GM18907 (cell line): ENCODE measurements at regions not wholly inside any gene's neighbourhood (a gene's known extent, or its start where the extent isn't known, plus 50 kb on each side); places are given as distances from the start of the nearest gene placed in this dataset.
A peak's percentile ranks its signal among the peaks of the same experiment; 100 is the strongest.

Source experiments
- ATAC-seq: cut with Tn5 transposase; IDR thresholded peaks from one replicate; pipeline ENCODE4 v1.9.1; 2021; ENCODE audit warnings: mild to moderate bottlenecking, moderate library complexity; ENCODE audit not compliant: unreplicated experiment

GRCh38 chr5:124920909-124921666 lies 174.6 kb upstream of the ZNF608 start:
- ATAC-seq = peak; percentile 94

- ATAC-seq = peak; percentile 28
Observed at GRCh38 chr5:124921694-124922093, 175.3 kb upstream of the ZNF608 start.

- no peak for ATAC-seq
Observed at GRCh38 chr5:124922255-124922975, 176.0 kb upstream of the ZNF608 start.

GRCh38 chr5:124923131-124923530 lies 176.7 kb upstream of the ZNF608 start:
- ATAC-seq = no peak

- no peak for ATAC-seq
Observed at GRCh38 chr5:124924729-124925128, 178.3 kb upstream of the ZNF608 start.

GRCh38 chr5:124927735-124928134 lies 181.3 kb upstream of the ZNF608 start:
- no peak for ATAC-seq

- ATAC-seq = no peak
Observed at GRCh38 chr5:124929000-124929399, 182.6 kb upstream of the ZNF608 start.

- no peak for ATAC-seq
Observed at GRCh38 chr5:124932791-124933600, 186.6 kb upstream of the ZNF608 start.

GRCh38 chr5:124935065-124935464 lies 188.6 kb upstream of the ZNF608 start:
- peak; percentile 82 for ATAC-seq

- ATAC-seq = peak; percentile 43
Observed at GRCh38 chr5:124936626-124936933, 190.1 kb upstream of the ZNF608 start.

- no peak for ATAC-seq
Observed at GRCh38 chr5:124941051-124942049, 194.9 kb upstream of the ZNF608 start.

GRCh38 chr5:124948062-124948753 lies 201.8 kb upstream of the ZNF608 start:
- no peak for ATAC-seq

- no peak for ATAC-seq
Observed at GRCh38 chr5:124948754-124949275, 202.4 kb upstream of the ZNF608 start.

- ATAC-seq = no peak
Observed at GRCh38 chr5:124949862-124950261, 203.4 kb upstream of the ZNF608 start.

- no peak for ATAC-seq
Observed at GRCh38 chr5:124951105-124951504, 204.7 kb upstream of the ZNF608 start.

- ATAC-seq = peak; percentile 67
Observed at GRCh38 chr5:124951661-124952060, 205.2 kb upstream of the ZNF608 start.

- peak; percentile 98 for ATAC-seq
Observed at GRCh38 chr5:124952079-124952478, 205.6 kb upstream of the ZNF608 start.

GRCh38 chr5:124952566-124952965 lies 206.1 kb upstream of the ZNF608 start:
- peak; percentile 71 for ATAC-seq

GRCh38 chr5:124954784-124955183 lies 208.3 kb upstream of the ZNF608 start:
- ATAC-seq = no peak
